Fibroblast of gingiva (primary cell): ENCODE measurements at regions not wholly inside any gene's neighbourhood (a gene's known extent, or its start where the extent isn't known, plus 50 kb on each side); places are given as distances from the start of the nearest gene placed in this dataset.
"Not testable (repeated sequence)": the region's sequence is repeated elsewhere in the genome, so short reads cannot be mapped to it uniquely, and the experiment has no call there.

ENCODE experiments used
- DNase-seq: peaks from one replicate; pipeline ENCODE4 v3.0.0-alpha.2; 2011; ENCODE audit warnings: low read depth

DNA sequence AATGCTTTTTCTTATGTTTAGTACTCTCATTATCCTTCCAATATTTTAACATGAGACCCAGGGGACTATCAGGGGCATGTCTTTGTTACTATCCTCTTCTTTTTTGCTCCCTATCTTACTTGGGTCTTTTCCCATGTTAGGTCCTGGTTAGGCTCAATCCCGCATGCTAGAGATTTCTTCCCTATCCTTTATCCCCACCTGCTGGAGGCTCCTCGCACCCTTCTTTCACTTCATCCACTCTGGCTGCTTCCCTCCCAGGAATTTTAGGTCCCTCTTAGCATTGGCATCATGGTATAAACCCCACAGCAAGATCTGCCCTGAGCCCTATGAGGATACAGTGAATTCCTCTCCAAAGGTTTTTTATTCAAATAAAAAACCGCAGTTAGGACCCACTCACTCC, 567.3 kb downstream of the ANKRD30B start:
- not testable (repeated sequence) for DNase-seq

DNA sequence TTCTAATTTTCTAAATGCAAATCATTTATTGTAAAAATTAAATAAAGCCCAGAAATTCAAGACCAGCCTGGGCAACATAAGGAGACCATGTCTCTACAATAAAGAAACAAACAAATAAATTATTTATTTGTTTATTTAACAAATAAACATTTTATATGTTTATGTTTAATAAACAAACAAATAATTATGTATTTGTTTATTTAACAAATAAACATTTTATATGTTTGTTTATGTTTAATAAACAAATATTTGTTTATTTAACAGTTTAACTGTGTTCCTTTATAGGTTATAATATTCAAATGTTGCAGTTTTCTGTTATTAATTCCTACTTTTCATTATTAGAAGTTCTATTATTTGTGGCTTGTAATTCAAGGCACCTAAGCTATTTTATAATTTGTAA, 570.7 kb downstream of the ANKRD30B start:
- DNase-seq = not testable (repeated sequence)

DNA sequence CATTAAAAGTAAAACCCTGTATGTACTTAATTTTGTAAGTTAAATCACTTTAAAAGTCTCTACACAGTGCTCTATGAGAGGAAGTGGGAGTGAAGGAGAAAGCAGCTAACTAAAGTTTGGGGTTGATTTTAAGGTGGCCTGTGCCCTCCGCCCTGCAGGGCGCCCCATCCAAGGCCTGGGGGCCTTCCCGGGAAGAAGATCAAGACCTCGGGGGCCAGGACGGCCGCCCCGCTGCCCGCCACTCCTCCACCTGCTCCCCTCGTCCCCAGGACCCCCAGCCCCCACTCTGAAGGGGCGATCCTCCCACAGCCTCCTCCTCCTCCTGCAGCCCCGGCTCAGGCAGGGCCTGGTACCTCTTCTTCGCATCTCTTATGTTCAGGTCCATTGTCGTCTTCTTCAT, 581.7 kb downstream of the ANKRD30B start:
- DNase-seq = not testable (repeated sequence)

DNA sequence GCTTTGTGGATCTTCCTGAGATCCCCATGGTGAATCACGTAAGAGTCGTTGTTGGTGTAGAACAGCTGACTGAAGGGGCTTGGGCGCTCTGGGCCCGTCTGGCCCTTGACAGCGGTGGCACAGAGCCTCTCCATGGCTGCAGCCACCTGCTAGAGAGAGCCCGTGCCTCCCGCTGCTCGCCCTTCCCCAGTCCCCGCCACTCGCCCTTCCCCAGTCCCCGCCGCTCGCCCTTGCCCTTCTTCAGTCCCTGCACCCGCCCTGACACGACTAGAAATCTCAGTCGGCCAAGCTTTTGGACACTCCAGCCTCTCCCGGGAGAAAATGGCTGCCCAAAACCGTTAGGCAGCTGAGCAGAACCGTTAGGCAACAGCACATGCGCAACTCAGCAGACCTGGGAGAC, 582.2 kb downstream of the ANKRD30B start:
- DNase-seq = not testable (repeated sequence)

DNA sequence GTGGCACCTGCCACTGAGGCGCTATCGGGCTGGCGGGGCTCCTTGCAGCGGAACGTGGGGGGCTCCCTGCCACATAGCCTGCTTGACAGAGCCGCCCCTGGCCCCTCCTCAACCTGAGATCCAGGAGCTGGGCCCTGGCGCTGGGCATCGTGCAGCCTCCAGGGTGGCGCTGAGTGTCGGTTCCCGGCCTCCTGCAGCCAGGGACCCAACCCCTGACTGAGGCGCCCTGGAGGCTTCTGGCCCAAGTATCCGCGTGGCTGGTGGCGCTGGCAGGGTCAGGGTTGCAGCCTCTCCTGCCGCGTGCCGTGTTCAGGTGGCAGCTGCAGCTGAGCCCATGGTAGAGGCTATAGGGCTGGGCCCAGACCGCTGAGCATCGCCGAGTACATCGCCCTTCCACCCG, 582.6 kb downstream of the ANKRD30B start:
- not testable (repeated sequence) for DNase-seq

DNA sequence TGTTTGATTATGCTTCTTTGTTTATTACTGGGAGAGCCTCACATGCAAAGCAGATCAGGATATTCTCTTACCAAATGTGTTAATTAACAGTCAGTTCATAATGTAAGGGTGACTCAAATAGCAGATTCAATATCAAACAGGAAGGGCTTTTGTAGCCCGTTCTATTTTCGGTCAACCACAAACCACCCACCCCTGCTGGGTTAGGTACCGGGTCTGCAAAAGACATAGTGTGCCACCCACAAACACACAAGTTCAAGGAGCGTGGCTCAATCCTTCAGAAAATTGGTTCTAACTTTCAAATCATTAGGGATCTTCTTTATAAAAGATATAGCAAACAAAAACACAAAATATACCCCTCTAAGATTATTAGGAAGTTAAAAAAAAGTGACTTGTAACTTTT, 627.7 kb downstream of the ANKRD30B start:
- DNase-seq = not testable (repeated sequence)

DNA sequence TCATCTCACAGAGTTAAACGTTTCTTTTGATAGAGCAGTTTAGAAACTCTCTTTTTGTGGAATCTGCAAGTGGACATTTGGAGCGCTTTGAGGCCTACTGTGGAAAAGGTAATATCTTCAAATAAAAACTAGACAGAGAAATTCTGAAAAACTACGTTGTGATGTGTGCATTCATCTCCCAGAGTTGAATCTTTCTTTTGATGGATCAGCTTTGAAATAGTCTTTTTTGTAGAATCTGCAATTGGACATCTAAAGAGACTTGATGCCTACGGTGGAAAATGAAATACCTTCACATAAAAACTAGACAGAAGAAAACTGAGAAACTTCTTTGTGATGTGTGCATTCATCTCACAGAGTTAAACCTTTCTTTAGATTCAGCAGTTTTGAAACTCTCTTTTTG, 659.9 kb downstream of the ANKRD30B start:
- DNase-seq = peak; percentile 1
